NCI-H1105 treated with DMSO at 0.1 percent for 48 hours (cell line): ENCODE measurements at regions not wholly inside any gene's neighbourhood (a gene's known extent, or its start where the extent isn't known, plus 50 kb on each side); places are given as distances from the start of the nearest gene placed in this dataset.
A peak's percentile ranks its signal among the peaks of the same experiment; 100 is the strongest.

ENCODE experiments used
- DNase-seq: peaks from one replicate; lab custom pipeline; 2025; lab: John Stamatoyannopoulos, UW

GRCh38 chr5:61622156-61622555 is 290.1 kb downstream of the ZSWIM6 start:
- no peak for DNase-seq

- no peak for DNase-seq
Measured at GRCh38 chr5:61623401-61624069, 291.5 kb downstream of the ZSWIM6 start.

- no peak for DNase-seq
Measured at GRCh38 chr5:61624553-61625136, 292.6 kb downstream of the ZSWIM6 start.

GRCh38 chr5:61625137-61625561 is 293.1 kb downstream of the ZSWIM6 start:
- no peak for DNase-seq

- DNase-seq = no peak
Measured at GRCh38 chr5:61625681-61626621, 293.9 kb downstream of the ZSWIM6 start.

- no peak for DNase-seq
Measured at GRCh38 chr5:61626639-61627282, 294.7 kb downstream of the ZSWIM6 start.

- no peak for DNase-seq
Measured at GRCh38 chr5:61627531-61627930, 295.5 kb downstream of the ZSWIM6 start.

- no peak for DNase-seq
Measured at GRCh38 chr5:61630908-61631307, 298.9 kb downstream of the ZSWIM6 start.

GRCh38 chr5:61631438-61631941 is 299.4 kb downstream of the ZSWIM6 start:
- DNase-seq = peak; percentile 15

- DNase-seq = no peak
Measured at GRCh38 chr5:61632064-61632463, 300.0 kb downstream of the ZSWIM6 start.

- DNase-seq = no peak
Measured at GRCh38 chr5:61635271-61635670, 303.2 kb downstream of the ZSWIM6 start.

- DNase-seq = no peak
Measured at GRCh38 chr5:61637566-61637965, 305.5 kb downstream of the ZSWIM6 start.

- DNase-seq = no peak
Measured at GRCh38 chr5:61638476-61638875, 306.4 kb downstream of the ZSWIM6 start.

- DNase-seq = no peak
Measured at GRCh38 chr5:61640179-61641021, 308.3 kb downstream of the ZSWIM6 start.

GRCh38 chr5:61641748-61642565 is 309.9 kb downstream of the ZSWIM6 start:
- DNase-seq = no peak

- no peak for DNase-seq
Measured at GRCh38 chr5:61647672-61648071, 315.6 kb downstream of the ZSWIM6 start.

GRCh38 chr5:61649231-61649630 is 317.2 kb downstream of the ZSWIM6 start:
- no peak for DNase-seq

GRCh38 chr5:61649971-61650370 is 317.9 kb downstream of the ZSWIM6 start:
- DNase-seq = no peak

- DNase-seq = no peak
Measured at GRCh38 chr5:61650661-61651060, 318.6 kb downstream of the ZSWIM6 start.

- DNase-seq = no peak
Measured at GRCh38 chr5:61651195-61651594, 319.1 kb downstream of the ZSWIM6 start.
